ENCODE measurements at regions not wholly inside any gene's neighbourhood (a gene's known extent, or its start where the extent isn't known, plus 50 kb on each side); places are given as distances from the start of the nearest gene placed in this dataset.

DNA sequence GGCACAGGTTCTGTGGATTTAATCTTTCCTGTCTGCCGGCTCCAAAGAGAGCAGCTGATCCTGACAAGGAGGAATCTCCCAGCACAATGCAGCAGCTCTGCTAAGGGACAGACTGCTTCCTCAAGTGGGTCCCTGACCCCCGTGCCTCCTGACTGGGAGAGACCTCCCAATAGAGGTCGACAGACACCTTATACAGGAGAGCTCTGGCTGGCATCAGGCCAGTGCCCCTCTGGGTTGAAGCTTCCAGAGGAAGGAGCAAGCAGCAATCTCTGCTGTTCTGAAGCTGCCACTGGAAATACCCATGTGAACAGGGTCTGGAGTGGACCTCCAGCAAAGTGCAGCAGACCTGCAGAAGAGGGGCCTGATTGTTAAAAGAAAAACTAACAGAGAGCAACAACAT is 630.2 kb upstream of the FTMT start (continued):
- TF ChIP-seq SMC3 (conservative IDR thresholded peaks at IDR 0.05; ENCODE audit: insufficient read depth, low read depth, low read length) (no peak), SRSF7 (optimal IDR thresholded peaks at IDR 0.05; ENCODE audit: low read depth, low read length) (no peak), RHOXF2B (CRISPR knock-in tag; conservative IDR thresholded peaks at IDR 0.05) (no peak), TCF7L2 (IDR thresholded peaks at IDR 0.05; ENCODE audit: low read depth, low read length) (no peak), ZBED1 (IDR thresholded peaks at IDR 0.05) (no peak), ZC3H4 (CRISPR knock-in tag; IDR thresholded peaks at IDR 0.05; ENCODE audit: borderline replicate concordance) (no peak)

DNA sequence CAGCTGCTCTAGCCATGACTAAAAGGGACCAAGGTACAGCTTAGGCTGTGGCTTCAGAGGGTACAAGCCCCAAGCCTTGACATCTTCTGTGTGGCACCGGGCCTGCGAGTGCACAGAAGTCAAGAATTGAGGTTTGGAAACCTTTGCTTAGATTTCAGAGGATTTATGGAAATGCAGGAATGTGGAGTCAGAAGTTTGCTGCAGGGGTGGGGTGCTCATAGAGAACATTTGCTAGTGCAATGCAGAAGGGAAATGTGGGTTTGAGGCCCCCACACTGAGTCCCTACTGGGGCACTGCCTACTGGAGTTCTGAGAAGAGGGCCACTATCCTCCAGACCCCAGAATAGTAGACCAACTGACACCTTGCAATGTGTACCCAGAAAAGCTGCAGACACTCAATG is 624.9 kb upstream of the FTMT start:
- no peak overlapping the region for H3K4me2 ChIP-seq (ENCODE audit: insufficient read depth, low read length)
- H3K9me3 ChIP-seq (replicated peaks; ENCODE audit: control insufficient read depth, insufficient read depth, low read depth, low read length): peaks cover 3% of the 10 kb centered on the region; the same call in 1 of the 2 replicates
- DNase-seq (ENCODE audit: extremely low read depth in 1 of 4, low spot score in 3 of 4): no peak
- no peak overlapping the region for H3K9ac ChIP-seq (ENCODE audit: insufficient read depth in 1 of 2, low read depth in 2 of 2, low read length in 2 of 2)
- no peaks in the 10 kb centered on the region for H3K4me1 ChIP-seq (replicated peaks in 1 of 2; ENCODE audit: control insufficient read depth in 2 of 2, insufficient read depth in 2 of 2, low read length in 2 of 2)
- WGBS (ENCODE audit: insufficient coverage, low coverage, missing lambda C conversion rate): 11% methylated on average over 2 of the region's 2 CpGs
- no peak overlapping the region for H2AFZ ChIP-seq (ENCODE audit: low read depth, low read length)
- H3K9me1 ChIP-seq (ENCODE audit: control insufficient read depth, insufficient read depth, low read length): no peaks in the 10 kb centered on the region
- H3K4me3 ChIP-seq: no peak overlapping the region
- H3K36me3 ChIP-seq (ENCODE audit: control insufficient read depth, insufficient read depth, low read length): no peaks in the 10 kb centered on the region
- FAIRE-seq: no peak
- CTCF ChIA-PET (ENCODE audit: low intra/inter-chr PET ratio): no interaction called here
- no peaks in the 10 kb centered on the region for H4K20me1 ChIP-seq (replicated peaks; ENCODE audit: control insufficient read depth, insufficient read depth, low read length)
- intact Hi-C loops (cut with micrococcal nuclease): no loop called here
- H3K27ac ChIP-seq (ENCODE audit: extremely low read depth, low read depth, low read length): no peak overlapping the region
- BruUV-seq (replicated peaks): no TSS peak
- in situ Hi-C loops (cut with MboI): no loop called here
- no peaks in the 10 kb centered on the region for H3K27me3 ChIP-seq (ENCODE audit: control insufficient read depth in 2 of 2, insufficient read depth in 2 of 2, low read length in 2 of 2)
- POLR2A ChIA-PET: no interaction called here
- no peak for ATAC-seq
- no peaks in the 10 kb centered on the region for H3K79me2 ChIP-seq (ENCODE audit: control insufficient read depth, insufficient read depth, low read length)
- no peak for TF ChIP-seq KLF10 (CRISPR knock-in tag; IDR thresholded peaks at IDR 0.05)
- TF ChIP-seq, protein P1, sequence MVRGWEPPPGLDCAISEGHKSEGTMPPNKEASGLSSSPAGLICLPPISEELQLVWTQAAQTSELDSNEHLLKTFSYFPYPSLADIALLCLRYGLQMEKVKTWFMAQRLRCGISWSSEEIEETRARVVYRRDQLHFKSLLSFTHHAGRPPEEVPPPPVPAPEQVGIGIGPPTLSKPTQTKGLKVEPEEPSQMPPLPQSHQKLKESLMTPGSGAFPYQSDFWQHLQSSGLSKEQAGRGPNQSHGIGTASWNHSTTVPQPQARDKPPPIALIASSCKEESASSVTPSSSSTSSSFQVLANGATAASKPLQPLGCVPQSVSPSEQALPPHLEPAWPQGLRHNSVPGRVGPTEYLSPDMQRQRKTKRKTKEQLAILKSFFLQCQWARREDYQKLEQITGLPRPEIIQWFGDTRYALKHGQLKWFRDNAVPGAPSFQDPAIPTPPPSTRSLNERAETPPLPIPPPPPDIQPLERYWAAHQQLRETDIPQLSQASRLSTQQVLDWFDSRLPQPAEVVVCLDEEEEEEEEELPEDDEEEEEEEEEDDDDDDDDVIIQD (CRISPR knock-in tag; IDR thresholded peaks at IDR 0.05): no peak
- no peak for TF ChIP-seq ZNF384 (IDR thresholded peaks at IDR 0.05; ENCODE audit: low read depth, low read length)
- TF ChIP-seq SMARCA4 (IDR thresholded peaks at IDR 0.05): no peak
- no peak for TF ChIP-seq TSC22D4 (tag; IDR thresholded peaks at IDR 0.05)
- TF ChIP-seq MAZ (CRISPR knock-in tag; conservative IDR thresholded peaks at IDR 0.05 in 1 of 2, IDR thresholded peaks at IDR 0.05 in 1 of 2): no peak
- TF ChIP-seq SMARCB1 (IDR thresholded peaks at IDR 0.05; ENCODE audit: insufficient read length, low read depth): no peak
- TF ChIP-seq, protein P2, sequence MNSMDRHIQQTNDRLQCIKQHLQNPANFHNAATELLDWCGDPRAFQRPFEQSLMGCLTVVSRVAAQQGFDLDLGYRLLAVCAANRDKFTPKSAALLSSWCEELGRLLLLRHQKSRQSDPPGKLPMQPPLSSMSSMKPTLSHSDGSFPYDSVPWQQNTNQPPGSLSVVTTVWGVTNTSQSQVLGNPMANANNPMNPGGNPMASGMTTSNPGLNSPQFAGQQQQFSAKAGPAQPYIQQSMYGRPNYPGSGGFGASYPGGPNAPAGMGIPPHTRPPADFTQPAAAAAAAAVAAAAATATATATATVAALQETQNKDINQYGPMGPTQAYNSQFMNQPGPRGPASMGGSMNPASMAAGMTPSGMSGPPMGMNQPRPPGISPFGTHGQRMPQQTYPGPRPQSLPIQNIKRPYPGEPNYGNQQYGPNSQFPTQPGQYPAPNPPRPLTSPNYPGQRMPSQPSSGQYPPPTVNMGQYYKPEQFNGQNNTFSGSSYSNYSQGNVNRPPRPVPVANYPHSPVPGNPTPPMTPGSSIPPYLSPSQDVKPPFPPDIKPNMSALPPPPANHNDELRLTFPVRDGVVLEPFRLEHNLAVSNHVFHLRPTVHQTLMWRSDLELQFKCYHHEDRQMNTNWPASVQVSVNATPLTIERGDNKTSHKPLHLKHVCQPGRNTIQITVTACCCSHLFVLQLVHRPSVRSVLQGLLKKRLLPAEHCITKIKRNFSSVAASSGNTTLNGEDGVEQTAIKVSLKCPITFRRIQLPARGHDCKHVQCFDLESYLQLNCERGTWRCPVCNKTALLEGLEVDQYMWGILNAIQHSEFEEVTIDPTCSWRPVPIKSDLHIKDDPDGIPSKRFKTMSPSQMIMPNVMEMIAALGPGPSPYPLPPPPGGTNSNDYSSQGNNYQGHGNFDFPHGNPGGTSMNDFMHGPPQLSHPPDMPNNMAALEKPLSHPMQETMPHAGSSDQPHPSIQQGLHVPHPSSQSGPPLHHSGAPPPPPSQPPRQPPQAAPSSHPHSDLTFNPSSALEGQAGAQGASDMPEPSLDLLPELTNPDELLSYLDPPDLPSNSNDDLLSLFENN (IDR thresholded peaks at IDR 0.05; ENCODE audit: low read depth in 2 of 2, low read length in 2 of 2): no peak
- TF ChIP-seq ZNF217 (CRISPR knock-in tag; IDR thresholded peaks at IDR 0.05): no peak
- TF ChIP-seq ZNF212 (CRISPR knock-in tag; IDR thresholded peaks at IDR 0.05): no peak
- TF ChIP-seq, protein P3, sequence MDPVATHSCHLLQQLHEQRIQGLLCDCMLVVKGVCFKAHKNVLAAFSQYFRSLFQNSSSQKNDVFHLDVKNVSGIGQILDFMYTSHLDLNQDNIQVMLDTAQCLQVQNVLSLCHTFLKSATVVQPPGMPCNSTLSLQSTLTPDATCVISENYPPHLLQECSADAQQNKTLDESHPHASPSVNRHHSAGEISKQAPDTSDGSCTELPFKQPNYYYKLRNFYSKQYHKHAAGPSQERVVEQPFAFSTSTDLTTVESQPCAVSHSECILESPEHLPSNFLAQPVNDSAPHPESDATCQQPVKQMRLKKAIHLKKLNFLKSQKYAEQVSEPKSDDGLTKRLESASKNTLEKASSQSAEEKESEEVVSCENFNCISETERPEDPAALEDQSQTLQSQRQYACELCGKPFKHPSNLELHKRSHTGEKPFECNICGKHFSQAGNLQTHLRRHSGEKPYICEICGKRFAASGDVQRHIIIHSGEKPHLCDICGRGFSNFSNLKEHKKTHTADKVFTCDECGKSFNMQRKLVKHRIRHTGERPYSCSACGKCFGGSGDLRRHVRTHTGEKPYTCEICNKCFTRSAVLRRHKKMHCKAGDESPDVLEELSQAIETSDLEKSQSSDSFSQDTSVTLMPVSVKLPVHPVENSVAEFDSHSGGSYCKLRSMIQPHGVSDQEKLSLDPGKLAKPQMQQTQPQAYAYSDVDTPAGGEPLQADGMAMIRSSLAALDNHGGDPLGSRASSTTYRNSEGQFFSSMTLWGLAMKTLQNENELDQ (CRISPR knock-in tag; IDR thresholded peaks at IDR 0.05; ENCODE audit: borderline replicate concordance): no peak

All from K562 (cell line).